H9 (cell line): ENCODE measurements at regions not wholly inside any gene's neighbourhood (a gene's known extent, or its start where the extent isn't known, plus 50 kb on each side); places are given as distances from the start of the nearest gene placed in this dataset.

Experiments
- DNase-seq: peaks from one replicate; pipeline ENCODE4 v3.0.0-alpha.2; 2017
- H2AFZ ChIP-seq: one replicate; pipeline ENCODE4 v1.6.1; 2013; ENCODE audit warnings: mild to moderate bottlenecking, low read length, control low read depth, moderate library complexity
- H2AK5ac ChIP-seq: 2 replicates; pipeline ENCODE4 v1.6.1; 2013; ENCODE audit warnings: low read length, control low read depth, mixed read lengths; ENCODE audit not compliant: insufficient read length
- H2BK120ac ChIP-seq: one replicate; pipeline ENCODE4 v1.6.1; 2013; ENCODE audit warnings: low read depth, mild to moderate bottlenecking, low read length, control low read depth, inconsistent platforms; ENCODE audit not compliant: poor library complexity, severe bottlenecking
- H2BK12ac ChIP-seq: 2 replicates; pipeline ENCODE4 v1.6.1; 2013; ENCODE audit warnings: low read length, control low read depth, mixed read lengths, low read depth; ENCODE audit not compliant: insufficient read length
- H2BK15ac ChIP-seq: 2 replicates; pipeline ENCODE4 v1.6.1; 2013; ENCODE audit warnings: low read depth, low read length, control low read depth
- H2BK20ac ChIP-seq: one replicate; pipeline ENCODE4 v1.6.1; 2013; ENCODE audit warnings: low read depth, mild to moderate bottlenecking, low read length, control low read depth, inconsistent platforms; ENCODE audit not compliant: poor library complexity, severe bottlenecking
- H2BK5ac ChIP-seq: 2 replicates; pipeline ENCODE4 v1.6.1; 2013; ENCODE audit warnings: low read length, control low read depth, mixed read lengths; ENCODE audit not compliant: insufficient read length
- H3K14ac ChIP-seq: 2 replicates; pipeline ENCODE4 v1.6.1; 2013; ENCODE audit warnings: low read length, control low read depth; ENCODE audit not compliant: insufficient read depth
- H3K18ac ChIP-seq: 2 replicates; pipeline ENCODE4 v1.6.1; 2013; ENCODE audit warnings: low read depth, mild to moderate bottlenecking, mixed read lengths, low read length, control low read depth; ENCODE audit not compliant: insufficient read length
- H3K23ac ChIP-seq: 2 replicates; pipeline ENCODE4 v1.6.1; 2013; ENCODE audit warnings: low read length, control low read depth, mixed read lengths, low read depth; ENCODE audit not compliant: insufficient read length
- H3K23me2 ChIP-seq: 2 replicates; pipeline ENCODE4 v1.6.1; 2013; ENCODE audit warnings: low read depth, mild to moderate bottlenecking, mixed read lengths, low read length, control low read depth; ENCODE audit not compliant: insufficient read length, poor library complexity, severe bottlenecking
- H3K27ac ChIP-seq: 2 replicates; pipeline ENCODE4 v1.5.1; 2013; ENCODE audit warnings: low read length, control low read depth, mixed read lengths, low read depth; ENCODE audit not compliant: insufficient read length
- H3K27me3 ChIP-seq: 2 replicates; pipeline ENCODE4 v1.6.1; 2013; ENCODE audit warnings: low read length, control low read depth, inconsistent platforms; ENCODE audit not compliant: insufficient read depth
- H3K4ac ChIP-seq: 2 replicates; pipeline ENCODE4 v1.6.1; 2013; ENCODE audit warnings: low read depth, mild to moderate bottlenecking, control low read depth, inconsistent platforms, low read length, moderate library complexity
- H3K4me1 ChIP-seq: 2 replicates; pipeline ENCODE4 v1.6.1; 2013; ENCODE audit warnings: low read length, control low read depth, inconsistent platforms; ENCODE audit not compliant: insufficient read depth
- H3K4me2 ChIP-seq: 2 replicates; pipeline ENCODE4 v1.6.1; 2013; ENCODE audit warnings: low read length, control low read depth, mixed read lengths; ENCODE audit not compliant: insufficient read length, insufficient read depth
- H3K56ac ChIP-seq: 2 replicates; pipeline ENCODE4 v1.6.1; 2013; ENCODE audit warnings: low read depth, mild to moderate bottlenecking, mixed read lengths, low read length, control low read depth; ENCODE audit not compliant: insufficient read length
- H3K79me1 ChIP-seq: 2 replicates; pipeline ENCODE4 v1.6.1; 2013; ENCODE audit warnings: low read depth, mild to moderate bottlenecking, moderate library complexity, low read length, control low read depth, inconsistent platforms; ENCODE audit not compliant: insufficient read depth, poor library complexity, severe bottlenecking
- H3K79me2 ChIP-seq: 2 replicates; pipeline ENCODE4 v1.6.1; 2013; ENCODE audit warnings: low read length, control low read depth, inconsistent platforms; ENCODE audit not compliant: insufficient read depth
- H3K9ac ChIP-seq: 2 replicates; pipeline ENCODE4 v1.6.1; 2013; ENCODE audit warnings: low read length, control low read depth, mixed read lengths; ENCODE audit not compliant: insufficient read length; ENCODE audit errors: extremely low read depth
- H3K9me3 ChIP-seq: one replicate; pipeline ENCODE4 v1.6.1; 2013; ENCODE audit warnings: low read depth, low read length, inconsistent platforms; ENCODE audit not compliant: control insufficient read depth
- H3T11ph ChIP-seq: one replicate; pipeline ENCODE4 v1.6.1; 2013; ENCODE audit warnings: mild to moderate bottlenecking, low read length, control low read depth, inconsistent platforms
- H4K20me1 ChIP-seq: one replicate; pipeline ENCODE4 v1.6.1; 2013; ENCODE audit not compliant: control insufficient read depth, insufficient read length, insufficient read depth
- H4K5ac ChIP-seq: 2 replicates; pipeline ENCODE4 v1.6.1; 2013; ENCODE audit warnings: low read depth, mild to moderate bottlenecking, mixed read lengths, low read length, control low read depth; ENCODE audit not compliant: insufficient read length
- H4K8ac ChIP-seq: replicated peaks from 2 replicates; pipeline ENCODE4 v1.6.1; 2013; ENCODE audit warnings: low read length, control low read depth, mixed read lengths, low read depth; ENCODE audit not compliant: insufficient read length
- H4K91ac ChIP-seq: 2 replicates; pipeline ENCODE4 v1.6.1; 2013; ENCODE audit warnings: low read depth, mild to moderate bottlenecking, moderate library complexity, mixed read lengths, low read length, control low read depth; ENCODE audit not compliant: insufficient read length
- H3K27ac Mint-ChIP-seq, 3 experiments: 2 replicates in 2 of 3; 3 replicates in 1 of 3; pipeline ENCODE4 v1.8.0; 2020 to 2021; ENCODE audit warnings: mixed read lengths in 3 of 3, mild to moderate bottlenecking in 1 of 3, moderate library complexity in 1 of 3
- H3K27me3 Mint-ChIP-seq: 2 replicates; pipeline ENCODE4 v1.8.0; 2021; ENCODE audit warnings: low read depth, mild to moderate bottlenecking, moderate library complexity, mixed read lengths
- H3K36me3 Mint-ChIP-seq, 3 experiments: 2 replicates in 2 of 3; 3 replicates in 1 of 3; pipeline ENCODE4 v1.8.0; 2020 to 2021; ENCODE audit warnings: low read depth in 3 of 3, mixed read lengths in 3 of 3; ENCODE audit not compliant: insufficient read depth in 1 of 3
- H3K4me1 Mint-ChIP-seq, 2 experiments: 2 replicates each; pipeline ENCODE4 v1.8.0; 2020; ENCODE audit warnings: mixed read lengths in 2 of 2
- H3K4me3 Mint-ChIP-seq, 2 experiments: 2 replicates in 1 of 2; 3 replicates in 1 of 2; pipeline ENCODE4 v1.8.0; 2020 to 2021; ENCODE audit warnings: mild to moderate bottlenecking in 2 of 2, mixed read lengths in 2 of 2, moderate library complexity in 1 of 2
- H3K9me3 Mint-ChIP-seq, 2 experiments: 2 replicates in 1 of 2; 3 replicates in 1 of 2; pipeline ENCODE4 v1.8.0; 2020; ENCODE audit warnings: mild to moderate bottlenecking in 2 of 2, mixed read lengths in 2 of 2, moderate library complexity in 1 of 2
- WGBS: extraction: QIAGEN DNeasy Blood & Tissue Kit; methylation state at CpG from one replicate; pipeline ENCODE4 v1.1.7; 2013; ENCODE audit warnings: missing lambda C conversion rate, low lambda C conversion rate, mixed read lengths; ENCODE audit not compliant: insufficient read length; ENCODE audit errors: extremely low coverage; 5-methylcytosine and 5-hydroxymethylcytosine counted together
- TF ChIP-seq, protein P1 (sequence below): fragments of 200-600 bp; sonication (generic); conservative IDR thresholded peaks from 3 replicates; pipeline ENCODE4 v1.8.0; 2021; ENCODE audit warnings: antibody characterized with exemption, mild to moderate bottlenecking

DNA sequence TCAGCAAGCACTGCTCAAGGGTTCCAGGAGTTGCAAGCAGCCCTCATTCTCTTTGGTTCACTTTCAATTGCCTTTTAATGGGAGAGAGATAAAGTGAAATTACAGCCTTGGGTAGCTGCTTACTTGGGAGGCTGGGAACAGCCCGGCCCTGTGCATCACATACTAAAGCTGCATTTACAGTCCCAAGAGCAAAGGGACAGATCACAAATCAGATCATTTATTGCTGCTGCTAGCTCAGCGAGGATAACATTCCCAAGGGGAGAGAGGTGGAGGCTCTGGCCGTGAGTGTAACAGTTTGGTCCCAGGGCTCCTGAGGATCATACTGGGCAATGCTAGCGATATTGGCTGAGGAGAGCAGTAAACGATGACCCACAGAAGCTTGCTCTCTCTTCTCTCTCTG, 133.1 kb downstream of the CDH26 start:
- H3K9ac ChIP-seq, result no peak overlapping the region
- Mint-ChIP-seq H3K4me1 (no peaks in the 10 kb centered on the region), H3K27ac (no peak overlapping the region), H3K36me3 (peaks cover 1 to 8% (median 6%) of the 10 kb centered on the region in 3 experiments; a peak in 4 of 7 replicates), H3K4me3 (no peak overlapping the region), H3K9me3 (peaks cover 29 to 33% of the 10 kb centered on the region in 2 experiments), H3K27me3 (peaks cover 56% of the 10 kb centered on the region)
- no CpG with 5 or more reads among the region's 5 CpGs for WGBS
- H3K23ac ChIP-seq, result no peak overlapping the region
- H3K18ac ChIP-seq, result no peak overlapping the region
- no peak overlapping the region for H2BK120ac ChIP-seq
- H3K14ac ChIP-seq, result no peak overlapping the region
- no peak overlapping the region for H2AK5ac ChIP-seq
- H3K4me1 ChIP-seq, result no peaks in the 10 kb centered on the region
- H4K20me1 ChIP-seq, result no peaks in the 10 kb centered on the region
- no peak overlapping the region for H2BK12ac ChIP-seq
- TF ChIP-seq, protein P1, sequence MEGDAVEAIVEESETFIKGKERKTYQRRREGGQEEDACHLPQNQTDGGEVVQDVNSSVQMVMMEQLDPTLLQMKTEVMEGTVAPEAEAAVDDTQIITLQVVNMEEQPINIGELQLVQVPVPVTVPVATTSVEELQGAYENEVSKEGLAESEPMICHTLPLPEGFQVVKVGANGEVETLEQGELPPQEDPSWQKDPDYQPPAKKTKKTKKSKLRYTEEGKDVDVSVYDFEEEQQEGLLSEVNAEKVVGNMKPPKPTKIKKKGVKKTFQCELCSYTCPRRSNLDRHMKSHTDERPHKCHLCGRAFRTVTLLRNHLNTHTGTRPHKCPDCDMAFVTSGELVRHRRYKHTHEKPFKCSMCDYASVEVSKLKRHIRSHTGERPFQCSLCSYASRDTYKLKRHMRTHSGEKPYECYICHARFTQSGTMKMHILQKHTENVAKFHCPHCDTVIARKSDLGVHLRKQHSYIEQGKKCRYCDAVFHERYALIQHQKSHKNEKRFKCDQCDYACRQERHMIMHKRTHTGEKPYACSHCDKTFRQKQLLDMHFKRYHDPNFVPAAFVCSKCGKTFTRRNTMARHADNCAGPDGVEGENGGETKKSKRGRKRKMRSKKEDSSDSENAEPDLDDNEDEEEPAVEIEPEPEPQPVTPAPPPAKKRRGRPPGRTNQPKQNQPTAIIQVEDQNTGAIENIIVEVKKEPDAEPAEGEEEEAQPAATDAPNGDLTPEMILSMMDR, result no peak
- no peak overlapping the region for H2AFZ ChIP-seq
- H3K4me2 ChIP-seq, result no peak overlapping the region
- peaks cover 5% of the 10 kb centered on the region for H3K9me3 ChIP-seq
- H2BK20ac ChIP-seq, result no peak overlapping the region
- H4K91ac ChIP-seq, result no peak overlapping the region
- H3K79me1 ChIP-seq, result no peaks in the 10 kb centered on the region
- DNase-seq, result no peak
- no peaks in the 10 kb centered on the region; the same call in 1 of the 2 replicates for H3K27me3 ChIP-seq
- no peak overlapping the region for H4K5ac ChIP-seq
- no peak overlapping the region for H2BK5ac ChIP-seq
- no peak overlapping the region for H3K27ac ChIP-seq
- H3K56ac ChIP-seq, result no peak overlapping the region
- H3K79me2 ChIP-seq, result no peaks in the 10 kb centered on the region
- H3K23me2 ChIP-seq, result no peaks in the 10 kb centered on the region
- no peak overlapping the region for H3K4ac ChIP-seq
- no peak overlapping the region for H2BK15ac ChIP-seq
- H4K8ac ChIP-seq, result no peak overlapping the region
- no peak overlapping the region for H3T11ph ChIP-seq
